Posterior vena cava (tissue), 2 donors: ENCODE measurements at regions not wholly inside any gene's neighbourhood (a gene's known extent, or its start where the extent isn't known, plus 50 kb on each side); places are given as distances from the start of the nearest gene placed in this dataset.

ENCODE experiments used
- DNase-seq: peaks from one replicate; pipeline ENCODE4 v3.0.0-alpha.2; 2020; ENCODE audit warnings: low spot score
- intact Hi-C, 2 donors: fragments of 100-400 bp; cut with DNase I; formaldehyde crosslinking; loops; one replicate each; pipeline versions ENCODE4 v1.14.1 to v1.14.2; 2022 to 2023
- donor health status: DM: yes; HTN: yes; CAD: no.
- donor health status: DM: yes; HTN: yes; CAD: no.

DNA sequence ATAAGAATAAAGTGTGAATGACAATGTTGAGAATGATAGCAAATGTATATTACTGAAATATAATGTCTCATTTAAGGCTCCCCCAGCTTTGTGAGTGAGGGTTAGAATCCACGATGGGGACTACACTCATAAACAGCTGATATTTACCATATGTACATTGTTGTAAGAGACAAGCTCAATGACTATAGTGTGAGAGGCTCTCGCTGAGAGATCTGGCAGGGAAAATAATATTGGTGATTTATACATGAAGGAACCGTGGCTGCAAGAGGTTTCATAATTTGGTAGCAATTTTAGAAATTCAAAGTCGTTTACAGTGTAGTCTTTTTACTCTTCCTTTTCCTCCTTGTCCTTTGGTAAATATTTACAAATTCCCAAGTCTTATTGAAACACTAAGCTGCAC, 342.2 kb upstream of the AKR1E2 start:
- intact Hi-C loops, result no loop called here
- no peak for DNase-seq

DNA sequence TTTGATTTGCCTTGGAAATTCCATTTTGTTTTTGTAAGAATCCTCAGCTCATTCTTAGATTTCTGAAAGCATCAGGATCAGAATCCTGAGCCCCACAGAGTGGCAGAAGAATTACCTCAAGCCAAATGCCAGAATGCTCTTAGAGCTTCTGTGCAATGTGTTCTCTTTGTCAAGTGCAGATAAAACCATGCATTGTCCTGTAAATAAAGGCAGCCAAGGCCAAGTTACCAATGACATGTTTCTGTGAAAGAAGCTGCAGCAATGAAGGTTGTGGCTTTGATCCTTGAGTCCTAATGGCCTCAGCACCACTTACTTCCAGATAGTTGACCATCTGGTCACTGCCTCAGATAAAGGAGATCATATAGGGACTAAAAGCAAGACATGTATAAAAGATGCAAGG, 343.3 kb upstream of the AKR1E2 start:
- intact Hi-C loops, result no loop called here
- no peak for DNase-seq

DNA sequence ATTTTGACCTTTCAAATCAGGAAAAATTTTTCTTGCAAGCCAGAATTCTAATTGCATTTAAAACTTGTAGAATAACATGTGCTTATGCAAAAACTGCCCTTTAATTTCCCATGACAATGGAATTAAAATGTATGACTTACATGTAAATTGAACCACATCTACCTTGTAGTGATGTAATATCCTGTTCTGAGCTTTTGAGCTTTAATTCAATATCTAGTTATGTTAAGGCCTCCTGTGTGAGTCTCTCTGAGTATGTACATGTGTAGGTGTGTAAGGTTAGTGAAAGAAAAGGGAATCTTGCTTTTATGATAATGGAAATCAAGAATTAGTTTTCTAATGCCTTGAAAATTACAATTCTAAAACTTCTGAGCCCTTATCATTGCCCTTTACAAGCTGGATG, 344.8 kb upstream of the AKR1E2 start:
- intact Hi-C loops, result no loop called here
- no peak for DNase-seq

DNA sequence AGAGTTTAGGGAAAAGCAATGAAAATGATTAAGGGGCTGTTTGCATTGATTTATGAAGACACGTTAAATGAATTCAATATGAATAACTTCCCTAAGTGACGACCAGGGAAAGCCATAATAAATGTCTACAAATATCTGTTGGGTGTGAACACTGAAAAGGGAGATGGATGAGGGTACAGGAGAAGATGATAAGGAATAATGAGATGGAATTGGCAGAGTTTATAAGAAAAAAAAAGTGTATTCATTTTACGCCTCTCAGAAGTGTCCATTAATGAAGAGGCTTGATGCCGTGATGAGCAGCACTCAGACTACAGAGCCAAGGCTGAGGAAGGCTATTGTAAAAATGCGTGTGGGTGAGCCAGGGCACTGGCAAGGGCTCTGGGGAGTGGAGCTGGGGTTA, 346.7 kb upstream of the AKR1E2 start:
- DNase-seq, result no peak
- intact Hi-C loops, result no loop called here

DNA sequence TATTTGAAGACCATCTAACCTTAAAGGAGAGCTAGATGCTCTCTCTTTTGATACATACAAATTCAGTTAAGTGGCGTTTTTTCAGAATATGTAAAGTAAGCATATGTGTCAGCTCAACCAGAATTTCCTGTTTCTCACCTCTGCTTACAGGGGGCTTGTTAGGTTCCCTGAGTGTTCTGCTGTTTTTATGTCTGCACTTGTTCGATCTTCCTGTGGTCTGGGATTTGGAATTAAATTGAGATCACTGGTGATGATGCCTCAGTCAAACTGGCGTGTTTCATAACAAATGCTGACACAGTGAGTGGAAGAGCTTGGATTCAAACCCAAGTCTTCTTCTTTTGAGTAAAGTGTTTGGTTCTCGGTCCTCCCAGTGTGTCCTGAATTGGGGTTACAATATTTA, 348.3 kb upstream of the AKR1E2 start:
- no peak for DNase-seq
- intact Hi-C loops, result no loop called here

DNA sequence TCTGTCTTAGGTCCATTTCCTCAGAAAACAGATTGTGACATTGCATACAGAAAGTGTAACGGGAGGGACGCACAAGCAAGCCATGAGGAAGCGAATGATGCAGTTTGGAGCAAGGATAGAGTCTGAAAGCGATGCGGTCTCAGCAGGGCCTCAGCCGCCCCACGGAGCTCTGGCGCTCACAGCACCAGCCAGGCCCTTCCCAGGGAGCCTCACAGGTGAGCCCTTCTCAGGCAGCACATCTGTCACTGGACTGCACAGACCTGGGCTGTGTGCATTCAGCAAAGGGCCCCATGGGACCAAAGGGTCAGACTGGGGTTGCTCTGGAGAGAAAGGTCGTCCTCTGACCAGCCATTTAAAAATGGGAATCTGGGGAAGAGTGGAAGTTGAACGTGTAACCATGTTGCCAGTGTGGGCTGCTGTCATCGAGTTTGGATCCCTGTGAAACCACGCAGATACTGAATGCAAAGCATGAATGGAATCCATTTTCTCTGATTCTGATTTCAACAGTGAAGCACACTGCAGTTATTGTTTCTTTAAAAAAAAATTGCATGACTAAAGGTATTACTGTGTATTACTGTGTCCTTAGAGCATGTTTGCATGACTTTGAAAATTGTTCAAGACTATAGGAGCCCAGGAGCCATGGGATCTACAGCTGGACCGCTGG, 350.0 kb upstream of the AKR1E2 start:
- intact Hi-C loops, result no loop called here
- DNase-seq, result no peak

DNA sequence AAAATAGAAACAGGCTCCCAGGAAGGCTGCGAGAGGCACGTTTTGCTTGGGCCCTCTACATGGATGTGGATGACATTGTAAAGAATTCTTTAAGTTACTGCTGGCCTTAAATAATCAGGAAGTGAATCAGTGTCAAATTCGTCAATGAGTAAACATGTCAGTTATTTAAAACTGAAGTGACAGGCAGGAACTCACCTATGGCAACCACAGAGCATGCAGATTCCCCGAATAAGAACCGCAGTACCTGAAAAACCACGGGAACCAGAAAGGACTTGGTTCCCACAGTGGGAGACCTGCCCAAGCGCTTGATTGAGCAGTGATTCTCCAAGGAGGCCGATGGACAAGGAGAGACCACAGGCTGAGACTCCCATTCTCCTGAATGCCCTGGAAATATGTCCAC, 351.2 kb upstream of the AKR1E2 start:
- intact Hi-C loops, result no loop called here

DNA sequence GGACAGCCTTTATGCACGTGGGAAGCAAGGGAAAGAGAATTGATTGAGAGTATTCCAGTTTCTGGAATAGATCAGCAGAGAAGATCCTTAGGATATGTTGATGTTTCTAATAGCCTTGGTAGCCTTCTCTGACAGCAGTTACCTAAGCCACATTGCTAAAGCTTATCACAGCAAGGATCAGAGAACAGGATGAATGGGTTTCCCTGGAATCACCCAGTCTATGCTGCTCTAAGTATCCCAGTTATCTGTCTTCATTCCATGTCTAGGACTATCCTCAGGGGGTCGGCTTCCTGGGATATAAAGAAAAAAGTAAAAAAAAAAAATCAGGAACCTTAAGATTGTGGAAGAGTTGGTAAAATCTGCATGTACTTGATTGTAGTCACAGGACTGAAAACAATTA, 352.0 kb upstream of the AKR1E2 start:
- intact Hi-C loops, result no loop called here
- no peak for DNase-seq

More for the DNA sequence above, 351.2 kb upstream of the AKR1E2 start:
- no peak for DNase-seq

DNA sequence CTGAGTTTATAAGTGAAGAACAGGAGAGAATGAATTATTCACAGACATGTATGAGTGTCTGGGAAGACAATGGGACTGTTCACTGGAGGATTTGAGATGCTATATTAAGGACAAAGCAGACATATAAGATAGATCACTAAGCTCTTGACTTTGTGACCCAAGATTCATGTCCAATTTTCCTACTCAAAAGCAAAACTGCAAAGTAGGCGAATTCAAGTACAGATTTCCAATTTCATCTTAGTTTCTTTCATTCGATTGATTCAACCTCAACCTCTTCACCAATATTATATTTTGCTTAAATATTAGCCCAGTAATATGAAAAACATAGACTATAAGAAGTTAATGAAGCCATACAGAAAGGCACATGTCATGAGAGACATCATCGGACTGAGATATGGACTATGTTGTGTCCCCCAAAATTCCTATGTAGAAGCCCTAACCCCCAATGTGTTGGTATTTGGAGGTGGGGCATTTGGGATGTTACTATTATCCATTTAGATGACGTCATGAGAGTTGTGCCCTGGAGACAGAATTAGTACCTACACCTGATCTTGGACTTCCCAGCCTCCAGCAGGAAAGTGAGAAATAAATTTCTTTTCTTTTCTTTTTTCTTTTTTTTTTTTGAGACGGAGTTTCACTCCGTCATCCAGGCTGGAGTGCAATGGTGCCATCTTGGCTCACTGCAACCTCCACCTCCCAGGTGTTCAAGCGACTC, 353.7 kb upstream of the AKR1E2 start:
- no peak for DNase-seq
- intact Hi-C loops, result no loop called here

DNA sequence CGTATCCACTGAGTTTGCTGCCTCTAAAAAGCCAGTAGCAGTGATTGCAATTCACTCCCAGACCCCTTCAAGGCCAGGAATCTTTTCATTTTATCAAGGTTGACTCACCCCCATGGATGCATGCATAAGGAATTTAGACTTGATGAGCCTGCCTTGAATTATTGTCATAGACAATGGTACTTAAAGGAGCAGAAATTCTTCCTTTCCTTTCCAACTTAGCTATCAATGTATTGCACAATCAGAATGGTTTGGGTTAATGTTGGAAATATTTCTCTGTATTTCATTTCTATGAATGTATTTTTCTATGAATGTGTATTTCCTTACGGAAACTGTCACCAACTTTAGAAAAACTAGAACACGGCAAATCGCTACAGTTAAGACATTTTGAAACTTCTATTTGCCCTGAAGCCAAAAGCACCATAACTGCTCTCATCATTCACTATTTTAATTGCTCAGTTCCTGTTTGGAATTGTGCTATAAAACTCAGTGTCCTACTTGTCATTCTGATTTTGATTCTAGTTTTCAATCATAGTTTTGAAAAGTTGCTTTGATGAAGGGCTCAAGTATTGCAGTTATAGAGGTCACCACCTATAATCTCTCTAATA, 355.7 kb upstream of the AKR1E2 start:
- intact Hi-C loops, result loop anchor here in 1 of 2 donors (1.0 kb wide), 1 partner anchor 18 kb away; no protein-coding TSS in a partner anchor

DNA sequence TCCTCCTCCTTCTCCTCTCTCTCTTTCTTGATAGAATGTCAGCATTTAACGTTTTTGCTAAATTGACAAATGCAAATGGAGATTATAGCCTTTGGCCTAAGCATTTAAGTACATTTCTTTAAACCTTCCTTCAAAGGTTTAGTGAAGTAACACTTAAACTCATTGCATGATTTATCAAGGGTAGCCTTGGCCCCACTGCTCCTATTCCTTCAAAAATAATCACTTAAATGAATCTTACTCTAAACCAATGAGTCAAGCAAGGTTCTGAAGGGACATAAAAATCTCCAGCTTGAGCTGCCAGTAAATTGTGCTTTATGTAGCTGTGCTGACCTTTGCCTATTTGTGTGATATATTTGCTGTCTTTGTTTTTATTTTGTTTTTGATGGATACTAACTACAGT, 358.5 kb upstream of the AKR1E2 start:
- no peak for DNase-seq
- intact Hi-C loops, result no loop called here

More for the DNA sequence above, 355.7 kb upstream of the AKR1E2 start:
- no peak for DNase-seq

DNA sequence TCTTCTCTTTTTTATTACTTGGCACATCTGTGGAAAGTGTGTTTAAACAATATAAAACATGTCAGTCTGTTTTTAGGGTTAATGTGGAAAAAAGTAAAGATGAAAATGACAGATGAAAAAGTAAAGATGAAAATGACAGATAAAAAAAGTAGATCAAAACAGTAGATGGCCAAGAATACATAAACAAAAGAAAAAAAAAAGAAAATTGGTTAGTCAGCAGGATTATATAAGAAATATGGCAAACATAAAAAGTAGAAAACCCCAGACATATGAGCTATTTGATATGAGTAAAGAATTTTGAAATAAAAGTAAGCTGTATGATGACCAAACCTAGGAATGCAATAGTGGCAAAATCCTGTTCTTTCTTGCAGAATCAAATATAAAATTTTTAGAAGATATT, 365.7 kb upstream of the AKR1E2 start:
- intact Hi-C loops, result no loop called here
- DNase-seq, result no peak

DNA sequence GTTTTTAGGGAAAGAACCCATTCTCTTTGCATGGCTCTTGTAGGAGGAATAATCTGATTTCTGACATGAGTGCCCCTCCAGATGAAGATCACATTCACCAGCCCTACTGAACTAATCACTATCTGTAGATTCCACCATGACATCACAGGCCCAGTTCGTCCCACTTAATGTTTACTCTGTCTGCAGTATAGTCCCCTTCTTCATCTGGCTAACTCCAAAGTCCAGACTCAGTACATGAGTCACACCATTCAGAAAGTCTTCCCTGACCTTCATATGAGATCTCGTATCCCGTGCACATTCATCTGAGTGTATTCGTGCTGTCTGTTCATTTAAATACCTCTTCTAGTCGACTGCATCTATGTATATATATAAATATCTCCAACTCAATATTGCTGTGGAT, 366.5 kb upstream of the AKR1E2 start:
- intact Hi-C loops, result no loop called here
- no peak for DNase-seq

DNA sequence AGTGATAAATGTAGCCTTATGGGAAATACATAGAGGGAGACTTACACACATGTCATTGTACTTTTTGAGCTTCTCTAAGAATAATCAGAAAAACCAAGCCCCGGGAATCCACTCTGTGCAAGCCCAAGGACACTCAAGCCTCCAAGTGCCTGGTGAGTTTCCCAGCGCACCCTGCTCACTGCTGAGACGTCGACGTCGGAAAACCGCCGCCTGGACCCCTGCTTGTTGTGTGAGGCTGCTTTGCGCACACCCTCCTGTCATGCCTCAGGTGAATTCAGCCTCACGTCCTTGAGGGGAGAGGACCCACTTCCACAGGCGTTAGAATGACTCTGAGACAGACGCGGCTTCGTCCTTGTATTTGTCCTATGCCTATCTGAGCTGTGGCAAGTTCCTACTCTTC, 368.4 kb upstream of the AKR1E2 start:
- intact Hi-C loops, result no loop called here
- no peak for DNase-seq

DNA sequence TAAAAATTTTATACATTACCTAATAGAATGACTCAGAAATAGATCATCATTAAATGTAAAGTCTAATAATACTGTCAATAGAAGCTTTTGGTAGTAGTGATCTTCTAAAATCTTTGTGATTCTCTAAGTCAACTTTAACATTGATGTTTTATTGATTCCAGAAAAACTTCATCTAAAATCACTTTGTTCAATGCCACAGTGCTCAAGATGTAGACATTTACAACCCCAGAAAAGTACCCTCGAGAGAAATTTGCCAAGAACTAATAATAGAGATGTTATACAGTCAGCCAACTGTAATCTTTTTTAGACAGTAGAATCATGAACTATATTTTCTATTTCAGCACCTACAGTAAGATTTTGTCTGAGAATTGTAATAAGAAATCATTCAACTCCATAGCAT, 369.2 kb upstream of the AKR1E2 start:
- no peak for DNase-seq
- intact Hi-C loops, result no loop called here

DNA sequence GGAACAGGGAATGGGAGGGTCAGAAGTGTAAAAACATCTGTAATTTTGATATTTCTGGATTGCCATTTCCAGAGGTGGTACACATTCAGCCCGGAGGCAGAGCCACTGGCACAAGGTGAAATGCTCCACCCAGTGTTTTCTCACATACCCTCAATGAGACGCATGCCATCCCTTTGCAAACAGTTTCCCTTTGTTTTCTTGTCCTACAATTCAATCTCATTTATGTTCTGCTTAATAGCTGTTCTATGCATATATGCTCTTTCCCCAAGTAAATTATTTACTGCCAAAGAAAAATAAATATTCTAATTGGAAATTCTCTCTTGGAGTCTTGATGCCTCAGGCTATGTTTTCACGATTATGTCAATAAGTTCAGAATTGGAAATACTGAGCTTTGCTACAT, 369.7 kb upstream of the AKR1E2 start:
- intact Hi-C loops, result no loop called here
- no peak for DNase-seq

DNA sequence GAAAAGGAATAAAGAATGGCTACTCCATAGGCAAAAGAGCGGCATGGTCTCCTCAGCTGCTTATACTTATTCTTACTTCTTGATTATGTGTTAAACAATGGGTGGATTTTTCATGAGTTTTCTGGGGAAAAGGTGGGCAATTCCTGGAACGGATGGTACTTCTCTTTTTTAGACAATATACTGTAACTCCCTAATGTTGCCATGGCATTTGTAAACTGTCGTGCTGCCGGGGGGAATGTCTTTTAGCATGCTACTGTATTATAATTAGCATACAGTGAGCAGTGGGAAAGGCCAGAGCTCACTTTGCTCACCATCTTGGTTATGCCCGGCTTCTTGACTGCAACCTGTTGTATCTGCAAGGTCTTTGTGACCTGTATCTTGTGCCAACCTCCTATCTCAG, 372.1 kb upstream of the AKR1E2 start:
- no peak for DNase-seq
- intact Hi-C loops, result no loop called here

DNA sequence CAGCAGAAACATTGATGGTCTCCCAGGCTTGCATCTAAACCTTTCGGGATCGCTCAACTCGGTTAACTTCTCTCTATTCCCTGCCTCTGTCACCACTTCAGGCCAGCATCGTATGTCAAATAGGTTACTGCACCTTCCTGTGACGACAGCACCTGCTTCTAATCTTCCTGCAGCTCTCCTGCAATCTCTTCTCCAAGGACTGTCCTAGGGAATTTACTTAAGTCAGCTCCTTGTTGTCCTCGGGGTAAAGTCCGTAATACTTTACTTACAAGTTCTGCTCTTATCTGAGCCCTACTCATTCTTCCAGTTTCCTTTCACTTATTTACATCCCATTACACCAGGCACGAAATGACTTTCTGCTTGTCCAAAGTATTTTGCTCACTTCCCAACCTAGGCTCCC, 372.7 kb upstream of the AKR1E2 start:
- intact Hi-C loops, result no loop called here
- no peak for DNase-seq

DNA sequence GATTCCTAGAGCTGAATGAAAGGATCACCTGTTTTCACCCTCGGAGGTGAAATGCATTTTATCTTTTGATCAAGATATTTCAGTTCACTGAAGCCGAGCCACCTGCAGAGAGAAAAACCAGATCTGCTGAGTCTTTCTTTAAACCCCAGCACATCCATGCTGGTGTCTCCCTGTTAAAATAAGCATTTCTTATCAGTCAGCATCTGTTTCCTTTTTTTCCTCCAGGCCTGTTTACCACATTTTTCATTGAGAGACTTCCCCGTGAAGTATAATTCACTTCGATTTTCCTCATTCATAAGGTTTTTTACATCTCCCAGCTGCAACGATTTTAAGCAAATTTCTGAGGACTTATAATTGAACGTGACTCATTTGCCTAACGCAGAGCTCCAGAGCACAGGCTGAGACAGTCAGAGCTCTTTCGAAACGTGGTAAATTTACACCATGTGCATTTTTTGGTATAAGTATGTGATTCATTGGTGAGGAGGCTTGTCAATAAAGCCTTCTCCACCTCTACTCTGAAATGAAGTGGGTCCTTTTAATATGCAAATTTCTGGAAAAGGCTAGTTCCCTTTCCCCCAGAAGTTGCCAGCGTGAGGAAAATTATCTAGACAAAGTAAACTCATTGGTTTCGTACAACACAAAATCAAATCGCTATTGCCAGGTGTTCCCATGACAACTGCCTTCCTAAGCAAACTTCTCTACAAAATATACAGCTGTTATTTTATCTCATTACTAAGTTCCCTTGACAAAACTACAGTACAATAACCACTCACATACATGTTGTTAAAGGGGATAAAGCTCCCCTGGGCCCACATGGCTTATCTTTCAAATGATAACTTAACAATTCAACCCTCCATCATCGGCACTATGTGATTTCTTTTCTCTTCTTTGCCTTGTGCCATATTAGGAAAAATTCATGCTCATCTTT, 374.8 kb upstream of the AKR1E2 start:
- intact Hi-C loops, result no loop called here
- no peak for DNase-seq

DNA sequence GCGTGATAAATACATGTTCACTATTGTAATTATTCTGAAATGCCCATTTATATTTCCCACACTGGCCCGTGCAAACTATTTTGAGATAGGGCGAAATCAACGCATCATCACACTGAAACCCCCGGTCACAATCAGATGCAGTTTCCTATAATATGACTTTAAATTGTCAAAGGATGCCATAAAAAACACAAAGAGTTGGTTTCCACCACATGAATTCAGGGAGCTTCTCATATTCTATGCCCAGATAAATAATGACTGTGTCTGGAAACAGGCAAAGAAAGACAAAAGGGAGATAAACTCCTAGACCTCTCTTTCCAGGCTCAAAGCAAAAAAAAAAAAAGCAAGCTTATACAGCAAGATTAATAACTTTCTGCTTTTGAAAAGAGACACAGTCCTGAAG, 375.8 kb upstream of the AKR1E2 start:
- intact Hi-C loops, result no loop called here
- DNase-seq, result no peak
